Activated naive CD8-positive, alpha-beta T cell treated with anti-CD3 and anti-CD28 coated beads, Interleukin-2, amount 50 U/mL, for 24 hours (primary cell): ENCODE measurements at regions not wholly inside any gene's neighbourhood (a gene's known extent, or its start where the extent isn't known, plus 50 kb on each side); places are given as distances from the start of the nearest gene placed in this dataset.

Source experiments
- ATAC-seq: fragments of 150-1000 bp; cut with Tn5 transposase; one replicate; pipeline ENCODE4 v1.10.0; 2021
- DNase-seq: peaks from one replicate; pipeline ENCODE4 v3.0.0; 2021
- H3K27ac Mint-ChIP-seq: one replicate; pipeline ENCODE4 v1.8.0; 2021; ENCODE audit warnings: mild to moderate bottlenecking, mixed read lengths
- H3K27me3 Mint-ChIP-seq: one replicate; pipeline ENCODE4 v1.8.0; 2021; ENCODE audit warnings: mixed read lengths
- H3K36me3 Mint-ChIP-seq: one replicate; pipeline ENCODE4 v1.8.0; 2021; ENCODE audit warnings: low read depth, mixed read lengths
- H3K4me1 Mint-ChIP-seq: one replicate; pipeline ENCODE4 v1.8.0; 2021; ENCODE audit warnings: mixed read lengths
- H3K4me3 Mint-ChIP-seq: one replicate; pipeline ENCODE4 v1.8.0; 2021; ENCODE audit warnings: mild to moderate bottlenecking, moderate library complexity, mixed read lengths
- H3K9me3 Mint-ChIP-seq: one replicate; pipeline ENCODE4 v1.8.0; 2021; ENCODE audit warnings: mixed read lengths

DNA sequence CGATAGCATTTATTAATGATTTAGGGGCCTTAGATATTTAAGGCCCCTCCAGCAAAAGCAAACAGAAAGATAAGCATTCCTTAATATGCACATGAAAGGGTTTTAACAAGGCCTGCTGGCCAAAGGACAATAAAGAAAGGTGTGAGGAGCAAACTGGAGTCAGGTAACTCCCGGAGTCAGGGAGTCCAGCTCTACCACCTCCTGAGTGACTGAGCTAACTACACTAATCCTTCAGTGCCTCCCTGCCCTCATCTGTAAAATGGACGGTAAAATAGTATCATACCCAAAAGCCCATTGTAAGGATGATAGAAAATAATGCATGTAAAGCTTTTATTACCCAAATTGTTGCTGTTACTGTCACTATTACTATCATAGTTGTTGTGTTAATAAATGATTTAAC, 161.7 kb downstream of the SIPA1L2 start:
- Mint-ChIP-seq H3K27me3 (no peaks in the 10 kb centered on the region), H3K36me3 (peaks cover 8% of the 10 kb centered on the region), H3K4me3 (no peak overlapping the region), H3K27ac (no peak overlapping the region), H3K4me1 (peaks cover 12% of the 10 kb centered on the region), H3K9me3 (no peaks in the 10 kb centered on the region)
- no peak for ATAC-seq
- no peak for DNase-seq

DNA sequence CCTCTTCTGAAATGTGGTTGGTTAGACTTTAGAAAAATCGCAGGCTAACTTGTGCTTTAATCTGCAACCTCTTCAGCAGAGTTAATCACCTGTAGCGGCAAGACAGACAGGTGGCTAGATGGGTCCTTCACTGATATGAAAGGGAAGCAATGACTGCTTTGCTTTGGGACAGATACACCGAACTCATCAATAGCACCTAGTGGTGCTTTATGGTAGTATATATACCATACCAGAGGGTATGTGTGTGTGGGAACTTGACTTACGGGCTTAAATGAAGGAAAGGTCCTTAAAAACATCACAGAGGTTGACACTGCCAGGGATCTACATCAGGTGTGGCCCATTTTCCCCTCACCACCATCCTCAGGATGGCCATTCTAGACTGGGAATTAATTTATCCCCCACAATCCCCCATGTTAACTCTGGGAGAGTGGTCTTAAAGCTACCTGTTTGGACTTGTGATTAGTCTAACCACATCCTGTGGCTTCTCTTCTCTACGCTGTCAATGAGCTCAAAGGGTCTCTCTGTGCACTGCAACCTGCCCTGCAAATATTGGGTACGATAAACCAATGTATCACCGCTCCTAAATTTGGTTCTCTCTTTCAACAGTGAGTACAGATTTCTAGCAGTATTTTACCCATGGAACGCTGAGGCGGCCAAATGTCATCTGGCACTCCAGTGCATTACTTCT, 162.7 kb downstream of the SIPA1L2 start:
- peaks cover 12% of the 10 kb centered on the region for H3K4me1 Mint-ChIP-seq
- no peak overlapping the region for H3K4me3 Mint-ChIP-seq
- ATAC-seq (no peak), DNase-seq (no peak)
- H3K27ac Mint-ChIP-seq: no peak overlapping the region
- H3K9me3 Mint-ChIP-seq: no peaks in the 10 kb centered on the region
- no peaks in the 10 kb centered on the region for H3K27me3 Mint-ChIP-seq
- peaks cover 8% of the 10 kb centered on the region for H3K36me3 Mint-ChIP-seq

DNA sequence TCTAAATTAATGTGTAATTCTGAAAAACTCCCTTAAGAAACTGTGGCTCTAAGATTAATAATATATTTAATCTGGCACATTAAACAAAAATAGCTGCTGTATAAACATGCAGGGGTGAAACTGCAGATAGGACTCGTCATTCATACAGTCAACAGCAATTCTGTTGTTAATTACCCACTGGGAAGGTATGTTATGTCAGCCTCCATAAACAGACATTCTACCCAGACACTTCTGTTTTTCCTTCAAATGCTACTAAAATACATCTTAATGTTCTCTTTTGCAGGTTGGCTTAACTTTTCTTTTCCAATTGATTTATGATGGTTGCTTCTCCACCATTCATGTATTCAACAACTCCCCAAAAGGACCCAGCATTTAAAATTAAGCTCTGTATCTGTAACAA, 165.6 kb downstream of the SIPA1L2 start:
- ATAC-seq (no peak), DNase-seq (no peak)
- Mint-ChIP-seq H3K4me3 (no peak overlapping the region), H3K27me3 (no peaks in the 10 kb centered on the region), H3K4me1 (peaks cover 4% of the 10 kb centered on the region), H3K27ac (no peak overlapping the region), H3K36me3 (peaks cover 3% of the 10 kb centered on the region), H3K9me3 (no peaks in the 10 kb centered on the region)

DNA sequence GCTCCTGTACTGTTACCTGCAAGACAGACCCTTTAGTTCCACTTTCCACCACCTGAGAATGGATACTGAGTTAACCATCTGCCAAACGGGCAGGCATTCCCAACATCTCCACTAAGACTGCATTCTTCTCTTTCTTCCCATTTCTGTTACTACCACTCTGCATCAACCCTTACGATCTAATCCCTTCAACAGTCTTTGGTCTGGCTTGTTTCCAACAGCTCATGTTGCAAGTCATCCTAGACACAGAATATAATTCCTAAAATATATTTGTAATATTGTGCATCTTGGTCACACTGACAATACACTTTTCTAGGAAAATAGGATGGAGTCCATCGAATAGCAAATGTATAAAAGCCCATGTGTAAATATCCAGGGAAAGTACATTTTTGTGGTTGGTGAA, 166.7 kb downstream of the SIPA1L2 start:
- H3K9me3 Mint-ChIP-seq: no peaks in the 10 kb centered on the region
- no peak overlapping the region for H3K4me3 Mint-ChIP-seq
- no peaks in the 10 kb centered on the region for H3K27me3 Mint-ChIP-seq
- DNase-seq: no peak
- H3K27ac Mint-ChIP-seq: no peak overlapping the region
- peaks cover 3% of the 10 kb centered on the region for H3K36me3 Mint-ChIP-seq
- H3K4me1 Mint-ChIP-seq: peaks cover 9% of the 10 kb centered on the region
- ATAC-seq: no peak

DNA sequence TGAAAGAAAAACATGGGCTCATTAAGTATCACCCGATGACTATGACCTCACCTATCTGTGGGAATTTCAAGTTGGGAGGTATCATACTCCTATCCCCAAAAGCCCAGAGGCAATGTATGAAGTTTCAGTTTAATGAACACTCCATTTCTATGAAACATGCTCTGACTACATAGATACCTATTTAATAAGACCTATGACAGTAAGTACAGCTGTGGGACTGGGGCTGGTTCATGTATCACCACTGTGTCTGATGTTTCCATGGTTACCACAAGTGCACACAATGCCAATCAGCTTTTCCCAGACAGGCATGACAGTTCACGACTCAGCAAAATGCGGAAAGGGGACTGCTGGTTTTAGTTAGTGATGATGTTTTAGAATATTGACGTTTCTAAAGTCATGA, 167.7 kb downstream of the SIPA1L2 start:
- no peak overlapping the region for H3K27ac Mint-ChIP-seq
- peaks cover 12% of the 10 kb centered on the region for H3K4me1 Mint-ChIP-seq
- ATAC-seq (no peak), DNase-seq (no peak)
- H3K27me3 Mint-ChIP-seq: no peaks in the 10 kb centered on the region
- H3K9me3 Mint-ChIP-seq: no peaks in the 10 kb centered on the region
- H3K4me3 Mint-ChIP-seq: no peak overlapping the region
- H3K36me3 Mint-ChIP-seq: peaks cover 3% of the 10 kb centered on the region

DNA sequence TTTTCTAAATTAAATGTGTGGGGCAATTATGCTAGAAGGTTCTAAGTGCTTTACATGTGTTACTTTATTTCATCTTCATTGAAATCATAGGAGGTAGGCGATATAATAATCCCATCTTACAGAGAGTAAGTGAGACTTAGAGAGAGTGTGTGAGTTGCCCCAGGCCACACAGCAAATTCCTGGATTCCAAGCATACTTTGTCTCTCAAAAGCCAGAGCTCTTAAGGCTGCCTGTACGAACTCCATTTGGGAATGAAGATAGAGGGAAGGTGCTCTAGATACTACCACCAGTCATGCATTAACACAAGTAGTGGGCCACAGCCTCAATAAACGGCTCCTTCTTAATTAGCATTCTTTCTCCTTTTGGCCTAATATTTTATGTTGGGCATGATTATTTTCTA, 170.1 kb downstream of the SIPA1L2 start:
- DNase-seq: no peak
- H3K4me3 Mint-ChIP-seq: no peak overlapping the region
- no peaks in the 10 kb centered on the region for H3K9me3 Mint-ChIP-seq
- ATAC-seq: no peak
- H3K36me3 Mint-ChIP-seq: peaks cover 2% of the 10 kb centered on the region
- no peak overlapping the region for H3K27ac Mint-ChIP-seq
- peaks cover 2% of the 10 kb centered on the region for H3K27me3 Mint-ChIP-seq
- H3K4me1 Mint-ChIP-seq: peaks cover 17% of the 10 kb centered on the region

DNA sequence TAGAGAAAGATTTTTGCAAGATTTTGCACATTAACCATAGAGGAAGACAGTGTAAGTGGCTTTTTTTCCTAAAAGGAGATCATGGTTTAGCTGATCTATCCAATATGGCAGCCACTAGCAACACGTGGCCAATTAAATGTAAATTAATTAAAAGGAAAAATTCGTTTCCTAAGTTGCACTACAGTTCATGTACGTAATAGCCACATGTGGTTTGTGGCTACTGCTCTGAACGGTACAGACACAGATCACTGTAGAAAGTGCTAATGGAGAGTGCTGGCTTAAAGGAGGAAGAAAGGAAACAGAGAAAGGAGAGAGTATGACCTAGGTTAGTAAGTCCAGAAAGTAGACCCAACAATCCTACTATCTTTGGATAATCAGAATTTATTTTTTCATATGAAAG, 170.8 kb downstream of the SIPA1L2 start:
- Mint-ChIP-seq H3K4me1 (peaks cover 17% of the 10 kb centered on the region), H3K9me3 (no peaks in the 10 kb centered on the region), H3K27me3 (peaks cover 2% of the 10 kb centered on the region), H3K27ac (no peak overlapping the region), H3K36me3 (no peaks in the 10 kb centered on the region), H3K4me3 (no peak overlapping the region)
- ATAC-seq: no peak
- no peak for DNase-seq

DNA sequence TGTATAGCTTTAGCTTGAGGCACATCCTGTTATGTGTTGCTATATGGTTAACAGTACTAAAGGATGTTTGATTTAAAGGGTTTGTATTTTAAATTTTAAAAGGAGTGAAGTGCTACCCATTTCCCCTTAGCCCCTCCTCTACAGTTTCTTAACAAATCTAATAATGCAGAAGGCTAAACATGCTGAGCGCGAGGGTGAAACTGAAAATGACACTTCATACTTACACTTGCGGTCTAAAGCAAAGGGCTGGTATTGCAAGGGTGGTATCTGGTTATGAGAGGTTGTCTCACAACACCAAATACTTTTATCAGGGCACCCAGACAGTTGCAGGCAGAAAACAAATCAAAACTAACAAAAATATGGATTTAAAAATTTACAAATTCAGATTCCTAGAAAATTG, 172.3 kb downstream of the SIPA1L2 start:
- Mint-ChIP-seq H3K9me3 (no peaks in the 10 kb centered on the region), H3K4me3 (no peak overlapping the region), H3K27me3 (peaks cover 2% of the 10 kb centered on the region), H3K4me1 (peaks cover 17% of the 10 kb centered on the region), H3K27ac (no peak overlapping the region), H3K36me3 (no peaks in the 10 kb centered on the region)
- ATAC-seq (peak; percentile 81), DNase-seq (no peak)

DNA sequence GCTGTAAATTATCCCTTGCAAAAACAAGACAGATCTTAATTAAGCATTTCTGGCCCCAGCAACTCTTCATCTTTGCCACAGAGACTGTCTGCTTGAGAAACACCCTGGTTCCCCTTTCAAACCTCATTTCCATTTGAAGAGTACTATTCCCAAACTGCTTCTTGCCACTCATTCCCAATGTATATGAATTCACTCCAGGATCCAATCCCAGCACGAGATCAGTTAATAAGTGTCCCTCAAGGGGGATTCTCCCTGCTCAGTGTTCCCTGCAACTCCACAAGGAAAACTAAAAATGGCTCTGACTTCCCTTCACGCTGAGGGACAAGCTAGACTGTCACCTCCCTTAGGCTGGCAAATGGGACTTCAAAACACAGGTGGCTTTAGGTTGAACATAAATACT, 173.2 kb downstream of the SIPA1L2 start:
- H3K9me3 Mint-ChIP-seq: no peaks in the 10 kb centered on the region
- ATAC-seq: no peak
- H3K4me3 Mint-ChIP-seq: no peak overlapping the region
- DNase-seq: no peak
- H3K36me3 Mint-ChIP-seq: no peaks in the 10 kb centered on the region
- H3K27ac Mint-ChIP-seq: no peak overlapping the region
- peaks cover 17% of the 10 kb centered on the region for H3K4me1 Mint-ChIP-seq
- peaks cover 2% of the 10 kb centered on the region for H3K27me3 Mint-ChIP-seq

DNA sequence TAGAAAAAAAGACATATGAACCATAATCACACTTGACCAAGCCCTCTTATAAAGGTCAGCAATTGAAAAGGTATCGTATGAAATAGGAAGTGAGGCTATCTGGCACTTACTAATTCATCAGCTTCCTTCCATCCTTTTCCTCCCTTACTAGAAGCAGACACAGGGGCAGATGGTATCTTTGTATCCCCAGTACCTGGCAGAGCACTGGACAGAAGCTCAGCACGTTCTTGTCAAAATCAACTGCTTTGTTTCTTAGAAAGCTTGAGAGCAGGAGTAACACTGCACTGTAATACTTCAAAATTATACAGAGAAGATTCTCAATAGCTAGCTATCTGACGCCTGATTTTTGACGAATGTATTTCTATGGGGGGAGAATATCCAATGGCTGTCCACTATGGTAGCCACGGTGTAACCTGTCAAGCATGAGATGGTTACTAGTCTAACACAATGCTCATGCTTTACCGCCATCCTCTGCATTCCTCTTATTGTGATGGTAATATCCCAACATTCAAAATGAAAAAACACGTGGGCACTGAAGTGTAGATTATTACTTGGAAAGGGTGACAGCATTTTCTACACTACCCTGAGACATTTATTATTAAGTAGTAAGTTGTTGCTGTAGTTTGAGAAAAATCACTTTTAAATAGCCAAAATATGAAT, 175.6 kb downstream of the SIPA1L2 start:
- H3K4me1 Mint-ChIP-seq: peaks cover 17% of the 10 kb centered on the region
- H3K9me3 Mint-ChIP-seq: no peaks in the 10 kb centered on the region
- no peak overlapping the region for H3K27ac Mint-ChIP-seq
- no peak overlapping the region for H3K4me3 Mint-ChIP-seq
- H3K36me3 Mint-ChIP-seq: no peaks in the 10 kb centered on the region
- no peak for ATAC-seq
- peaks cover 2% of the 10 kb centered on the region for H3K27me3 Mint-ChIP-seq
- no peak for DNase-seq

DNA sequence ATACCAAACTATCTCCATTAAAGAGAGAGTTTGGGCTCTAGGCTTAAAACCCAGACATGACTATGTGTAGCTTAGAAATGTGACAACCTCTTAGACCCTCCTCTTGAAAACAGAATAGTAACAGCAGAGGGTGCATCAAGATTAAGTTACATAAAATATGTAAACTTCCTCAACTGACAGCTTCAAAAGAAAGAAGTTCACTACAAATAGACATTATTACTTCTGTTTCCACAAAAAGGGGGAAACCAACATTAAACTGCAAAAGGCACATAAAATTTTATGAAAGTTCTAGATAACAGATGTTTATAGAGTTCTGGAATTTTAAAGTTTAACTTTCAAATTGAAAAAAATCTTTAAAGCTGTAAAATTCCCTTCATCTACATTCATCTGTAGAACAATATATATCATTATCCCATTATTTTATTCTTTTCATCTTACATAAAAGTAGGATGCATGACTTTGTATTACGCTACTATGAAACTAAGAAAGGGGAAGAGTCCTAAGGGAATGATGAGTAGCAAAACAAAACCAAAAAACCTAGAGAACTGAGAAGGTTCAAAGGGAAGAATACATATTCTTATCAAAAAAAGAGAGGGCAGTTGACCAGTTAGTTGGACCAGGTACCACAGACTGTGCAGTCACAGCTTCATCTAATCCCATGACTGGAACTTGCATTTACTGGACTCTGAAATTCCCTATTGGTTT, 177.0 kb downstream of the SIPA1L2 start:
- Mint-ChIP-seq H3K27ac (no peak overlapping the region), H3K4me1 (peaks cover 11% of the 10 kb centered on the region), H3K27me3 (peaks cover 2% of the 10 kb centered on the region), H3K4me3 (no peak overlapping the region), H3K9me3 (no peaks in the 10 kb centered on the region), H3K36me3 (no peaks in the 10 kb centered on the region)
- ATAC-seq: no peak
- DNase-seq: no peak

DNA sequence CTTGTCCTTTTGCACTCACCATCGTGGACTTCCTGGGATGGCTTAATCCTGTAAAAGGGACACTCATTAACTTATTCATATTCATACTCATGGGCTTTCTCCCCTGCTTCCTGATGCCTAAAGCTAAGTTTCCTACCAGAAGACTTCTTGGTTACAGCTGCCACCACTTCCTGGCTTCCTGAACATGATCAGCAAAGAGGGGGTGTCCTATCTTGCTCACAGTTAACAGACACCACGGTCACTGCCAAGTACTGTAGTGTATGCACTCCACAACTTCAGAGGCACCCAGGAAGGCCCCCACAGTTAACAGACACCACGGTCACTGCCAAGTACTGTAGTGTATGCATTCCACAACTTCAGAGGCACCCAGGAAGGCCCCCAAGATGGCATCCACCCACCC, 177.8 kb downstream of the SIPA1L2 start:
- no peaks in the 10 kb centered on the region for H3K36me3 Mint-ChIP-seq
- no peak overlapping the region for H3K27ac Mint-ChIP-seq
- H3K4me1 Mint-ChIP-seq: peaks cover 5% of the 10 kb centered on the region
- no peaks in the 10 kb centered on the region for H3K9me3 Mint-ChIP-seq
- ATAC-seq: no peak
- H3K27me3 Mint-ChIP-seq: peaks cover 2% of the 10 kb centered on the region
- no peak for DNase-seq
- no peak overlapping the region for H3K4me3 Mint-ChIP-seq

DNA sequence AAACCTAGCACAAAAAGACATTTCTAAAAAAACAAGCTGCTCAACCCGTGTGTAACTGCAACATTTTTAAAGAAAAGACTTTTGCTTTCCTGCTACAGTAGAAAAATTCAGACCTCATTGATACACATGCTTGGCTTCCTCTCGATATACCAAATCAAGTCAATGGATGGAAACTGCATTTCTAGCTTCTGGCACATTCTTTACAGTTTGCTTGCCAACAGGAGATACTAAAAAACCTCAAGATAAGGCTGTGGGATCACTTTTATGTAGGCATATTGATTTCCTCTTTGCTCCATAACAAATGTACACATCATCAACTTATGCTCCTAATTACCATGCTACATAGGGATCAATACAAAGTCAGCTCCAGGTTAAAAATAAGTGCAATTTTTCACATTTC, 178.4 kb downstream of the SIPA1L2 start:
- H3K36me3 Mint-ChIP-seq: no peaks in the 10 kb centered on the region
- ATAC-seq (no peak), DNase-seq (no peak)
- H3K27ac Mint-ChIP-seq: no peak overlapping the region
- H3K4me3 Mint-ChIP-seq: no peak overlapping the region
- H3K27me3 Mint-ChIP-seq: peaks cover under 1% of the 10 kb centered on the region
- H3K4me1 Mint-ChIP-seq: peaks cover under 1% of the 10 kb centered on the region
- H3K9me3 Mint-ChIP-seq: no peaks in the 10 kb centered on the region

DNA sequence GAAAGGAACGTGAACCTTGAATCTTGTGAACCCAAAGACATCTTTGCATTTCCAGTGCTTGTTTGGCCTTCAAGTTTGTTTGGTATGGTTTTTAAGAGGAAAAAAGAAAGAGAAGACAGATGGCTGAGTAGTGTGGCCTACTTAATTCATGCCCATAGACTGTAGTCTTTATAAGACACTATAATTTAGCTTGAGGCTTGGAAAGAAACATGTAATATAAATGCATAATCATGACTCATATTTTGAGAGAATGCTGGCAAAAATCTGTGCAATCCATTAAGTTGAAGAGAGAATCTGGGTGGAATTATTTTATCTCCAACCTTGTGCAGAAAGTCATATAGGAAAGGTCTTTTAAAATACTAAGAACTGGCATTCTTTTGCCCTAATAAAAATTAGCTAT, 179.3 kb downstream of the SIPA1L2 start:
- Mint-ChIP-seq H3K27ac (no peak overlapping the region), H3K4me3 (no peak overlapping the region), H3K36me3 (no peaks in the 10 kb centered on the region), H3K27me3 (no peaks in the 10 kb centered on the region), H3K4me1 (no peaks in the 10 kb centered on the region), H3K9me3 (no peaks in the 10 kb centered on the region)
- ATAC-seq (no peak), DNase-seq (no peak)

DNA sequence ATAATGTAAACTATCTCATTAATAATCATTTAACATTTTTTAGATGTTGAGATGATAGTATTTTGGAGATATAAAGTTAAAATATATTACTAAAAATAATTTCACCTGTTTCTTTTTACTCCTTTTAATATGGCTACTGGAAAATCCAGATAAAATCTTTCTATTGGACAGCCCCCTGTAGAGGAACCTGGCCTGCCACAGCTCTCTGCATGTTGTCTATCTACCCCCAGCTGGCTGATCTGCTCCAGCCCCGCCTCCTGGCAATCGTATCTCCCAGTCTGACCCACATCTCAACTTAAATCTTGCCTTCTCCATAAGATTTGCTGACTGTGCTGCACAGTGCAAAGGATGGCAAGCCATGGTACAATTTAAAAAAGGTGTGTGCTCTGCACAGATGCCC, 182.8 kb downstream of the SIPA1L2 start:
- H3K4me3 Mint-ChIP-seq: no peak overlapping the region
- H3K4me1 Mint-ChIP-seq: no peaks in the 10 kb centered on the region
- H3K36me3 Mint-ChIP-seq: no peaks in the 10 kb centered on the region
- DNase-seq: no peak
- H3K9me3 Mint-ChIP-seq: no peaks in the 10 kb centered on the region
- H3K27ac Mint-ChIP-seq: no peak overlapping the region
- H3K27me3 Mint-ChIP-seq: no peaks in the 10 kb centered on the region
- ATAC-seq: no peak
